ENCODE measurements at regions not wholly inside any gene's neighbourhood (a gene's known extent, or its start where the extent isn't known, plus 50 kb on each side); places are given as distances from the start of the nearest gene placed in this dataset.
"Not testable (repeated sequence)": the region's sequence is repeated elsewhere in the genome, so short reads cannot be mapped to it uniquely, and the experiment has no call there.

DNA sequence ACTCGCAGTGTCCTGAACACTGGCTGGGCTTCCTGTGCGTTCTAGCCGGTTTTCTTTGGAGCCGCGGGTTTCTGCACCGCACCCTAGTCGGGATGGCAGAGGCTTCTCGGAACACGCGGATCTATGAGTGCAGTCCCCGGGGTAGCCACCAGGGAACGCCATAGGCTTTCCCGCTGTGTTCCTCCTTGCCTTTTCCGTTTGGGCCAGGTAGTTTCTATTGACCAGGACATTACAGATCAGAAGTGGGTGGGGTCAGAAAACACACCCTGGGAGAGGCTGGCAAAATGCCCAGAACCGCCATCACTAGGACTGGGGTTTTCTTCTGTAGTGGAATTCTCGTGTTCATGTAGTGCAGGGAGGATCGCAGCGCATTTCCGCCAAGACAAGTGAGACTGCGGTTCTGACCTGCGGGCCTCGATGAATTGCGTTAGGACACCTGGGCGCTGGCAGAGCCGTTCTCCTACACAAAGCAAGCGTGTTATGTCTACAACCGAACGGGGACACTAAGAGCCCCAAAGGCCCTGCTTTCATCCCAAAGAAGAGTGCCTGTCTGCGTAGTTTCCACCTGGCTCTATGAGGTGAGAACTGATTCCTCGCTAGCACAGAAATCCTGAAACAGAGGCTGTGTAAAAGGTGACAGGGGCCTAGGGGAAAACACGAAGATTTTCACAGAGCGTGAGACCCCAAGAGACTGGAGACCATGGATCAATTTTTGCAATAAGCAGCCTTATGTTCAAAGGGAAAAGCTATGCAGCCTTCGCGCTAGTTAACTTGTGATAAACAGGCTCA lies 121.5 kb downstream of the PPIAL4G start:
- not testable (repeated sequence) for DNase-seq (ENCODE audit: low read depth, low spot score); H3K4me1 ChIP-seq (ENCODE audit: control insufficient read depth, insufficient read depth, low read length); H3K9me3 ChIP-seq (ENCODE audit: control insufficient read depth, insufficient read depth, low read length); H3K36me3 ChIP-seq (ENCODE audit: control insufficient read depth, insufficient read depth, low read length); H3K27ac ChIP-seq (ENCODE audit: low read length); H3K27me3 ChIP-seq (ENCODE audit: control insufficient read depth, insufficient read depth, low read length)
- no CpG with 5 or more reads among the region's 34 CpGs for WGBS (ENCODE audit: insufficient coverage, insufficient read length)
- H3K4me3 ChIP-seq (ENCODE audit: low read length): peak overlapping the region; percentile 27; the same call in 1 of the 2 replicates

DNA sequence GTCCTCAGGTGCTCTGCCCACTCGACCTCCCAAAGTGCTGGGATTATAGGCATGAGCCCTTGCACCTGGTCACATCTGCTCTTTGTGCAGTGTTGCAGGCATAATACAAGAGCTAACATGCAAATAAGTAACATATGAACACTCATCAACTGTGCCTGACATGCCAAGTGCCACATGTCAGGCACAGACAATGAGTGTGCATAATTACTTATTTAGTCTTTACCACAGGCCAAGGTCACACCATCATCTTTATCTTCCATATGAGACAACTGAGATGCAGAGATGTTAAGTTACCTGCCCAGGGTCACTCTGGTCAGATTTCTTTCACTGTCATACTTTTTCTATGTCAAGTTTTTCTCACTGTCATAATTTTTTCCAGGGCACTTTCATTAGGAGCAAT lies 126.1 kb downstream of the PPIAL4G start:
- no CpG with 5 or more reads among the region's 1 CpG for WGBS (ENCODE audit: insufficient coverage, insufficient read length)
- Histone ChIP-seq H3K27ac (ENCODE audit: low read length) (no peak overlapping the region), H3K4me1 (ENCODE audit: control insufficient read depth, insufficient read depth, low read length) (peaks cover 2% of the 10 kb centered on the region; the same call in 1 of the 2 replicates), H3K4me3 (ENCODE audit: low read length) (no peak overlapping the region), H3K36me3 (ENCODE audit: control insufficient read depth, insufficient read depth, low read length) (no peaks in the 10 kb centered on the region), H3K9me3 (ENCODE audit: control insufficient read depth, insufficient read depth, low read length) (no peaks in the 10 kb centered on the region), H3K27me3 (ENCODE audit: control insufficient read depth, insufficient read depth, low read length) (peaks cover 12% of the 10 kb centered on the region; the same call in 1 of the 2 replicates)
- DNase-seq (ENCODE audit: low read depth, low spot score): no peak

DNA sequence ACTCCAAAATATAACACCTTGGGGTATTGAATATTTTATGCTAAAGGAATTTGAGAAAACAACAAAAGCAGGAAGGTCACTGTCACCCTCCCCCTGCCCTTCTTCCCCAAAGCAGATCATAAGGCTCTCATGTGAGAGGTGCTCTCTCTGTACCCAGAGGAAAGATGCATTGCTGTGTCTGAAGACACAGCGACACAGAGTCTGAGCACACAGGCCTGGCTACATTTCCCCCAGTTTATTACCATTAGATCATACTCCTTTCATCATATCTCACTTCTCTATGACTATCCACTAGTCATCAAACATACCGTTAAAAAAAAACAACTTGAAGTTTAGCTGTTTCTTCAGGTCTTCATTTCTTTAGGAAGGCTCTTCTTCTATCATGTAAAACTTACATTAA lies 127.1 kb downstream of the PPIAL4G start:
- H3K9me3 ChIP-seq (ENCODE audit: control insufficient read depth, insufficient read depth, low read length): no peaks in the 10 kb centered on the region
- H3K4me1 ChIP-seq (ENCODE audit: control insufficient read depth, insufficient read depth, low read length): 0 out of 2 replicates have a peak, but pooled peaks cover 2% of the 10 kb centered on the region
- H3K27ac ChIP-seq (ENCODE audit: low read length): no peak overlapping the region
- H3K27me3 ChIP-seq (ENCODE audit: control insufficient read depth, insufficient read depth, low read length): peaks cover 12% of the 10 kb centered on the region; the same call in 1 of the 2 replicates
- H3K36me3 ChIP-seq (ENCODE audit: control insufficient read depth, insufficient read depth, low read length): no peaks in the 10 kb centered on the region
- H3K4me3 ChIP-seq (ENCODE audit: low read length): no peak overlapping the region
- DNase-seq (ENCODE audit: low read depth, low spot score): no peak
- no CpG with 5 or more reads among the region's 2 CpGs for WGBS (ENCODE audit: insufficient coverage, insufficient read length)

DNA sequence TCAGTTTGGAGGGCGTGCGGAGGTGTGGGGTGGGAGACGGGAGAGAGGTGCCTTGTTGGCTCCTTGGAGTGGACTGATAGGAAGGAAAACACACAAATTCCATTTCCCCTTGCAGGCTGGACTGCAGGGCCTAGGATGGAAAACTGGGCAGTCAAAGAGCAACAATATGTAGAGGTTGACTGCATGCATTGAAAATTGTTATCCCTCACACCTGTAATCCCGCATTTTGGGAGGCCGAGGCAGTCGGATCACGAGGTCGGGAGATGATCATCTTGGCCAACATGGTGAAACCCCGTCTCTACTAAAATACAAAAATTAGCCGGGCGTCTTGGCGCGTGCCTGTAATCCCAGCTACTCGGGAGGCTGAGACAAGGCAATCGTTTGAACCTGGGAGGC lies 128.2 kb downstream of the PPIAL4G start:
- Histone ChIP-seq H3K4me3 (ENCODE audit: low read length) (peak overlapping the region; percentile 64; the same call in 1 of the 2 replicates), H3K27ac (ENCODE audit: low read length) (no peak overlapping the region), H3K27me3 (ENCODE audit: control insufficient read depth, insufficient read depth, low read length) (peaks cover 12% of the 10 kb centered on the region; the same call in 1 of the 2 replicates), H3K36me3 (ENCODE audit: control insufficient read depth, insufficient read depth, low read length) (no peaks in the 10 kb centered on the region), H3K4me1 (ENCODE audit: control insufficient read depth, insufficient read depth, low read length) (0 out of 2 replicates have a peak, but pooled peaks cover 2% of the 10 kb centered on the region), H3K9me3 (ENCODE audit: control insufficient read depth, insufficient read depth, low read length) (no peaks in the 10 kb centered on the region)
- no CpG with 5 or more reads among the region's 15 CpGs for WGBS (ENCODE audit: insufficient coverage, insufficient read length)
- no peak for DNase-seq (ENCODE audit: low read depth, low spot score)

DNA sequence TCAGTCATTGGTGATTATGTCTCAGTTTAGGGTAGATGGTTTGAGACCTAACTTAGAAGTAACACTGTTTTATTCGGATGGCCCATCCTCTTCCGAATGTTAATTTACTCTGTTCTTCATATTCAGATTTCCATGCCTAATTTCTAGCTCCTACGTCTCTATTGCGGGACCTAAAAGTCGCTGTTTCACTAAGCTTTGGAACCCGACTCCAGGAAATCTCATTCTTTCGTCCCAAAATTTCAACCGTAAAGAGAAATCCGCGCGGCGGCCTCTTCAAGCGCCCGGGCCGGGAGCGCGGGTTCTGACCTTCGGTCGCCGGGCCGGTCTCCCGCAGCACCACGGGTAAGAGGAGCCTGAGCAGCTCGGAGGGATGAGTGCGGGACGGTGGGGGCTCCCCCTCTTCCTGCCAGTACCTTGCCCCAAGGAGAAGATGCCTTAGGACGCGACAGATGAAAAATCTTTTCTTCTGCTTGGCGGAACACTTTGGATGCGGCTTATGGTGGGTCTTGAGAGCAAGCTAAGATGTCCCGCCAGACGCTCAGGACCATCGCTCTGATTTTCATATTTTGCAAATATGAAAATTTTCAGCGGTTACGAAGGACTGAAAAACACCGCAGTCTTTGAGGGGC lies 128.7 kb downstream of the PPIAL4G start:
- no peaks in the 10 kb centered on the region for H3K36me3 ChIP-seq (ENCODE audit: control insufficient read depth, insufficient read depth, low read length)
- H3K27ac ChIP-seq (ENCODE audit: low read length): no peak overlapping the region
- peaks cover 12% of the 10 kb centered on the region; the same call in 1 of the 2 replicates for H3K27me3 ChIP-seq (ENCODE audit: control insufficient read depth, insufficient read depth, low read length)
- no peaks in the 10 kb centered on the region for H3K9me3 ChIP-seq (ENCODE audit: control insufficient read depth, insufficient read depth, low read length)
- DNase-seq (ENCODE audit: low read depth, low spot score): no peak
- peak overlapping the region; percentile 64; the same call in 1 of the 2 replicates for H3K4me3 ChIP-seq (ENCODE audit: low read length)
- 0 out of 2 replicates have a peak, but pooled peaks cover 2% of the 10 kb centered on the region for H3K4me1 ChIP-seq (ENCODE audit: control insufficient read depth, insufficient read depth, low read length)
- no CpG with 5 or more reads among the region's 36 CpGs for WGBS (ENCODE audit: insufficient coverage, insufficient read length)

DNA sequence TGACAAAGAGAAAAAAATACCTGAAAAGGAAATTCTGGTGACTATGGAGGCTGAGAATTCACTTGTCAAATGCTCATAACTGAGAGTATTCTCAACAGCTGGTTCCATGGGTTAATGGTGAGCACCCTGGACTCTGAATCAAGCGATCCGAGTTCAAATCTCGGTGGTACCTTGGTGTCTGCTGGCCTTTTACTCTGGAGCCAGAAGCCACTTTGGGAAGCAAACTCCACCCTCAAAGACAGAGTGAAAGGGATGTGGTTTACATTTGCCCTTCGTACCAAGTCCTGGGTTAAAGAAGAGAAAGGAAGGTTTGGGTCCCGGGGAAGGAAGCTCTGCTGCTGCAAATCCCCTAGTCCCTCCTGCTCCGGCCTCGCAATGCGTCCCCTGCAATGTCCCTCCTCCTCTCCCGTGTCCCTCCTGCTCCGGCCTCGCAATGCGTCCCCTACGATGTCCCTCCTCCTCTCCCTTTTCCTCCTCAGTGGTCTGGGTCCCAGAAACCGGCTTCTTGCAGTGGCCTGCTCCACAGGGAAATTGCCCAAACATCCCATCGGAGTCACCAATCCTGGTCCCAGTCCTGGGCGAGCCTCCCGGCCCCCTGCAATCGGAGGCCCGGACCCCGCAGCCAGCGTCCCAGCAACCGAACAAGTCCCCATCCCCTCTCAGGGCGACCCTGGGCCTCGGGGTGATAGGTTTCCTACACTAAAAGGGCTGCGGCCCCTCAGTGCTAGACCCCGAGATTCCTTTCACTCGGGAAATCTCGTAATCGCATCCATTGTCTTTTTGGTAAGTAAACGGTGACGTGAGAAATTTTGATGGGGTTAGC lies 129.4 kb downstream of the PPIAL4G start:
- Histone ChIP-seq H3K27me3 (ENCODE audit: control insufficient read depth, insufficient read depth, low read length) (peaks cover 12% of the 10 kb centered on the region; the same call in 1 of the 2 replicates), H3K36me3 (ENCODE audit: control insufficient read depth, insufficient read depth, low read length) (no peaks in the 10 kb centered on the region), H3K4me3 (ENCODE audit: low read length) (peak overlapping the region; percentile 64; the same call in 1 of the 2 replicates), H3K9me3 (ENCODE audit: control insufficient read depth, insufficient read depth, low read length) (no peaks in the 10 kb centered on the region), H3K4me1 (ENCODE audit: control insufficient read depth, insufficient read depth, low read length) (0 out of 2 replicates have a peak, but pooled peaks cover 2% of the 10 kb centered on the region), H3K27ac (ENCODE audit: low read length) (no peak overlapping the region)
- no CpG with 5 or more reads among the region's 31 CpGs for WGBS (ENCODE audit: insufficient coverage, insufficient read length)
- DNase-seq (ENCODE audit: low read depth, low spot score): peak; percentile 87

DNA sequence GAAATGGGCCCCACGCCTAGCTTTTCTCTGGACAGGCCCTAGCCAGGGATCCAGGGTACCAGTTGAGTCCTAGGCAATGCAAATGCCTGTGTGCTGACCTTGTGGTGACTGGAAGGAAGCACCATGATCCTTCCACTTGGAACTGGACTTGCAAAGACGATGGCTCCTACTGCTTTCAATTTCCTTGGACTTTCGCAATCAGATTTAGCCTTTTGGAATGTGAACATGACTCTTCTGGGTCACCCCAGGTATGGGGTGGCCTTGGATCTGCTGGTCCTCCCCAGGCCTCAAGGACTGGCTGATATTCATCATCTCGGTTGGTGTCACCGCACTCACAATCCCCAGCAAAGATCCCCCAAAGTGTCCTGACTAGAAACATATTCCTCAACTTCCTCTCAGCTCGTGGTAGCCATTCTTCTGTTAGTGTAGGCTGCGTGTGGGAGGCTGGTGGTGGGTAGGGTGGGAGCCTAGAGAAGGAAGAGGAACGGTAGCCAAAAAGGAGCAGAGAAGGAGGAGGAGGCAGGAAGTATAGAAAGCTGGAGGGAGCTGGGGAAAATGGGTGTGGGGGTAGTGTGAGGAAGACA lies 130.5 kb downstream of the PPIAL4G start:
- Histone ChIP-seq H3K36me3 (ENCODE audit: control insufficient read depth, insufficient read depth, low read length) (no peaks in the 10 kb centered on the region), H3K4me1 (ENCODE audit: control insufficient read depth, insufficient read depth, low read length) (0 out of 2 replicates have a peak, but pooled peaks cover 2% of the 10 kb centered on the region), H3K27me3 (ENCODE audit: control insufficient read depth, insufficient read depth, low read length) (peaks cover 12% of the 10 kb centered on the region; the same call in 1 of the 2 replicates), H3K4me3 (ENCODE audit: low read length) (no peak overlapping the region), H3K27ac (ENCODE audit: low read length) (no peak overlapping the region), H3K9me3 (ENCODE audit: control insufficient read depth, insufficient read depth, low read length) (no peaks in the 10 kb centered on the region)
- WGBS (ENCODE audit: insufficient coverage, insufficient read length): no CpG with 5 or more reads among the region's 8 CpGs
- DNase-seq (ENCODE audit: low read depth, low spot score): no peak

DNA sequence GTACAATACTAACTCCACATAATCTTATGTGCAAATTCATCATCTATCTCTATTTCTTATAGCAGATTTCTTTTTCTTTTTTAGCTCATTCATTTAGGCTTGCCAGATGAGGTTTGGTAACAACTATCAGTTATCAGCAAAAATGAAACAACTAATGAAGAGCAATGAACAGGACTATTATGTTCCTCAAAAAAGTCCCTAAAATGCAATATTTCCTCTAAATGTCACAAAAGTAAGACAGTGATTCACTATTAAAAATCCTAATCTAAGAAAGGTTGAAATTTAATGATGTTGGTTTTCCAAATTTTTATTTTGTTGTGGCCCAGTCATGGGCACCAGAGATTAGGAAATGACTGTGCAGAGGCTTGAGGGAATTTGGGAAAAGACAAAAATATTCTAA lies 135.3 kb downstream of the PPIAL4G start:
- Histone ChIP-seq H3K9me3 (ENCODE audit: control insufficient read depth, insufficient read depth, low read length) (no peaks in the 10 kb centered on the region), H3K27ac (ENCODE audit: low read length) (no peak overlapping the region), H3K36me3 (ENCODE audit: control insufficient read depth, insufficient read depth, low read length) (no peaks in the 10 kb centered on the region), H3K27me3 (ENCODE audit: control insufficient read depth, insufficient read depth, low read length) (no peaks in the 10 kb centered on the region), H3K4me3 (ENCODE audit: low read length) (no peak overlapping the region), H3K4me1 (ENCODE audit: control insufficient read depth, insufficient read depth, low read length) (0 out of 2 replicates have a peak, but pooled peaks cover 2% of the 10 kb centered on the region)
- no peak for DNase-seq (ENCODE audit: low read depth, low spot score)

DNA sequence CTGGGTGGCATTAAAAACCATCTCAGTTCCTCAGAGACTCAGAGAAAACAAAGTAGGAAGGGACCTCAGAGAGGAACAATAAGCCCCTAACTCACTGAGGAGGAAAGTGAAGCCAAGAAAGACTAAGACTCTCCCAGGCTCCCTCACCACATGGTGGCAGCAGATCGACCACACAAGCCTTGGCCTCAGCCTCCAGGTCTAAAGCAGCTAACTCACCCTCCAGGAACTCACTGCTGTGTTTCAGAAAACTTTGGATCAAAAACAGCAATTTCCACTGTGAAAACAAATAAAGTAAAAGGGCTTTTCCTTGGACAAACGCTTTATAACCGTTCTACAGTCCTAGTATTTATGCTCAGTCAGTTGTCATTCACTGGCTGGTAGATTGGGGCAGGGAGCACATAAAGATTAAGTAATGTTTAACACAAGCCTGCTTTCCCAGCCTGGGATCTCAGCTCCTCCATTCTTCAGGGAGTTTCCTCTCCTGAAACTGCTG lies 137.4 kb downstream of the PPIAL4G start:
- not testable (repeated sequence) for H3K9me3 ChIP-seq (ENCODE audit: control insufficient read depth, insufficient read depth, low read length); H3K4me1 ChIP-seq (ENCODE audit: control insufficient read depth, insufficient read depth, low read length); DNase-seq (ENCODE audit: low read depth, low spot score); H3K4me3 ChIP-seq (ENCODE audit: low read length); H3K36me3 ChIP-seq (ENCODE audit: control insufficient read depth, insufficient read depth, low read length); H3K27me3 ChIP-seq (ENCODE audit: control insufficient read depth, insufficient read depth, low read length); H3K27ac ChIP-seq (ENCODE audit: low read length)
- no CpG with 5 or more reads among the region's 3 CpGs for WGBS (ENCODE audit: insufficient coverage, insufficient read length)

DNA sequence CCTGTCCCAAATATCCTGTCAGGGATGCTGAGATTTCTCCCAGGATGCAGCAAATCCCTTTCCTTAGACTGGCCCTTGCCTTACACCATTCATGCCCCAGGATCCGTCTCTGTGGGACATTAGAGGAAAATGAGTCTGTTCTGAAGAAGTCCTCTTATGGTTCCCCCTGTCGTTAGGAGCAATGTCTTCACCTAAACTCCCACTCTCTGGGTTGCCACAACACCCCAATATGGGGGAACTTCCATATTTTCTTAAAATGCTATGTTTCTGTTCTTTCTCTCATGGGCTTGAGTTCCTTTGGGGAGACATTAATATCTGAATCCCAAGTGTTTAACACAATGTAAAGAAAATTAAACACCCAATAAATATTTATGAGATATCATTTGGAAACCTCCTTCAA lies 138.5 kb downstream of the PPIAL4G start:
- WGBS (ENCODE audit: insufficient coverage, insufficient read length): no CpG with 5 or more reads among the region's 2 CpGs
- H3K9me3 ChIP-seq (ENCODE audit: control insufficient read depth, insufficient read depth, low read length); H3K27ac ChIP-seq (ENCODE audit: low read length); DNase-seq (ENCODE audit: low read depth, low spot score); H3K4me3 ChIP-seq (ENCODE audit: low read length); H3K4me1 ChIP-seq (ENCODE audit: control insufficient read depth, insufficient read depth, low read length); H3K27me3 ChIP-seq (ENCODE audit: control insufficient read depth, insufficient read depth, low read length); H3K36me3 ChIP-seq (ENCODE audit: control insufficient read depth, insufficient read depth, low read length): not testable (repeated sequence)

Data from iPS DF 6.9 (cell line).